HCT116 (cell line): ENCODE measurements at regions not wholly inside any gene's neighbourhood (a gene's known extent, or its start where the extent isn't known, plus 50 kb on each side); places are given as distances from the start of the nearest gene placed in this dataset.

Experiments
- ATAC-seq: fragments of 200-7000 bp; cut with Tn5 transposase; 2 replicates; pipeline ENCODE4 v1.9.1; 2020; ENCODE audit warnings: mild to moderate bottlenecking, moderate library complexity
- BruUV-seq: library from RNA; stranded (reverse); fragments of 400-500 nt; replicated peaks from 2 replicates; lab custom pipeline; 2021; lab: Mats Ljungman, UMichigan
- CTCF ChIA-PET: fragments of 300-600 bp; sonication (Branson Sonifier 250); formaldehyde crosslinking; loops from one replicate; lab custom pipeline; 2021; ENCODE audit warnings: antibody characterized with exemption; lab: Charles Lee
- POLR2A ChIA-PET: fragments of 300-600, 350-600 bp; sonication (Branson Sonifier 250); formaldehyde crosslinking; loops from one replicate; lab custom pipeline; 2021; ENCODE audit warnings: antibody characterized with exemption; lab: Charles Lee
- RAD21 ChIA-PET, 2 experiments: fragments of 300-600 bp; sonication (Branson Sonifier 250); formaldehyde crosslinking; loops; one replicate each; lab custom pipeline; 2023; ENCODE audit warnings: low total read pairs in 2 of 2; ENCODE audit not compliant: uncharacterized antibody in 2 of 2, unreplicated experiment in 2 of 2, low non-redundant PET in 1 of 2; lab: Charles Lee
- DNase-seq: peaks from one replicate; pipeline ENCODE4 v3.0.0-alpha.2; 2010; ENCODE audit warnings: low read depth, low spot score
- H2AFZ ChIP-seq: fragments of 200-600 bp; shearing (Covaris generic), sonication (generic); 2 replicates; pipeline ENCODE4 v1.6.1; 2017; ENCODE audit warnings: low read depth, mixed run types, mixed read lengths, antibody characterized with exemption, low read length; ENCODE audit not compliant: poor library complexity, severe bottlenecking
- H3K27ac ChIP-seq: 2 replicates; pipeline ENCODE4 v1.5.1; 2012; ENCODE audit warnings: low read depth, low read length
- H3K27me3 ChIP-seq: fragments of 200-600 bp; sonication (generic); 2 replicates; pipeline ENCODE4 v1.6.1; 2016; ENCODE audit warnings: mixed run types, low read length, mixed read lengths; ENCODE audit not compliant: insufficient read depth
- H3K36me3 ChIP-seq, 2 experiments: fragments of 200-500 bp in 1 of 2; fragments of 200-600 bp in 1 of 2; sonication (Bioruptor generic) in 1 of 2; sonication (generic) in 1 of 2; 2 replicates each; pipeline versions ENCODE4 v1.5.1 to v1.6.1; 2014 to 2016; ENCODE audit warnings: low read length in 2 of 2, inconsistent platforms in 1 of 2, mixed read lengths in 1 of 2, mixed run types in 1 of 2; ENCODE audit not compliant: insufficient read depth in 2 of 2, control insufficient read depth in 1 of 2
- H3K4me1 ChIP-seq, 2 experiments: fragments of 200-600 bp in 1 of 2; sonication (generic) in 1 of 2; 2 replicates each; pipeline versions ENCODE4 v1.5.1 to v1.6.1; 2012 to 2017; ENCODE audit warnings: low read length in 2 of 2, inconsistent platforms in 1 of 2, mild to moderate bottlenecking in 1 of 2, mixed read lengths in 1 of 2, mixed run types in 1 of 2, moderate library complexity in 1 of 2; ENCODE audit not compliant: insufficient read depth in 2 of 2, control insufficient read depth in 1 of 2
- H3K4me2 ChIP-seq: fragments of 200-600 bp; sonication (generic); 2 replicates; pipeline ENCODE4 v1.6.1; 2017; ENCODE audit warnings: mixed run types, low read length, mixed read lengths
- H3K4me3 ChIP-seq, 2 experiments: fragments of 200-600 bp in 1 of 2; sonication (generic) in 1 of 2; replicated peaks in 1 of 2; 2 replicates each; pipeline ENCODE4 v1.5.1; 2011 to 2016; ENCODE audit warnings: low read length in 2 of 2, control low read depth in 1 of 2, low read depth in 1 of 2, mild to moderate bottlenecking in 1 of 2, mixed read lengths in 1 of 2, mixed run types in 1 of 2
- H3K79me2 ChIP-seq: fragments of 200-600 bp; sonication (generic); 2 replicates; pipeline ENCODE4 v1.6.1; 2017; ENCODE audit warnings: mild to moderate bottlenecking, mixed run types, low read length, moderate library complexity, mixed read lengths; ENCODE audit not compliant: insufficient read depth
- H3K9ac ChIP-seq: fragments of 200-600 bp; sonication (generic); 2 replicates; pipeline ENCODE4 v1.6.1; 2016; ENCODE audit warnings: low read length, mixed read lengths
- H3K9me2 ChIP-seq: fragments of 200-600 bp; sonication (generic), shearing (Covaris generic); 2 replicates; pipeline ENCODE4 v1.6.1; 2017; ENCODE audit warnings: mixed run types, mild to moderate bottlenecking, moderate library complexity; ENCODE audit not compliant: insufficient read depth
- H3K9me3 ChIP-seq, 2 experiments: fragments of 200-500 bp in 1 of 2; fragments of 200-600 bp in 1 of 2; sonication (Bioruptor generic) in 1 of 2; sonication (generic) in 1 of 2; 2 replicates each; pipeline ENCODE4 v1.6.1; 2014 to 2017; ENCODE audit warnings: low read length in 2 of 2, mixed read lengths in 2 of 2, inconsistent platforms in 1 of 2, low read depth in 1 of 2, mild to moderate bottlenecking in 1 of 2, mixed run types in 1 of 2, moderate library complexity in 1 of 2; ENCODE audit not compliant: control insufficient read depth in 1 of 2, insufficient read depth in 1 of 2
- H4K20me1 ChIP-seq: fragments of 200-600 bp; sonication (generic), shearing (Covaris generic); 2 replicates; pipeline ENCODE4 v1.6.1; 2017; ENCODE audit warnings: mixed run types, mild to moderate bottlenecking, moderate library complexity; ENCODE audit not compliant: insufficient read depth
- ATF3 ChIP-seq: IDR thresholded peaks from 2 replicates; pipeline ENCODE4 v1.6.1; 2012
- CTCF ChIP-seq, 3 experiments: fragments of 200-600 bp in 1 of 3; sonication (generic) in 1 of 3; IDR thresholded peaks in 2 of 3; conservative IDR thresholded peaks in 1 of 3; 2 replicates each; pipeline ENCODE4 v1.5.1; 2012 to 2017; ENCODE audit warnings: low read depth in 2 of 3, low read length in 2 of 3, antibody characterized with exemption in 1 of 3, borderline replicate concordance in 1 of 3, control low read depth in 1 of 3, mild to moderate bottlenecking in 1 of 3, mixed read lengths in 1 of 3, mixed run types in 1 of 3, moderate library complexity in 1 of 3; ENCODE audit not compliant: insufficient read depth in 1 of 3
- EGR1 ChIP-seq: IDR thresholded peaks from 2 replicates; pipeline ENCODE4 v1.6.1; 2012; ENCODE audit warnings: low read depth
- EZH2 ChIP-seq: fragments of 200-600 bp; sonication (generic); IDR thresholded peaks from 2 replicates; pipeline ENCODE4 v1.6.1; 2017; ENCODE audit warnings: antibody characterized with exemption, mixed run types
- EZH2phosphoT487 ChIP-seq: fragments of 200-600 bp; IDR thresholded peaks from 2 replicates; pipeline ENCODE4 v1.6.1; 2018; ENCODE audit warnings: antibody characterized with exemption, borderline replicate concordance
- FOSL1 ChIP-seq: IDR thresholded peaks from 2 replicates; pipeline ENCODE4 v1.6.1; 2012; ENCODE audit warnings: low read depth
- MAX ChIP-seq: IDR thresholded peaks from 2 replicates; pipeline ENCODE4 v1.6.1; 2012
- POLR2A ChIP-seq: IDR thresholded peaks from 2 replicates; pipeline ENCODE4 v1.7.0; 2011; ENCODE audit warnings: borderline replicate concordance; ENCODE audit not compliant: insufficient read depth, insufficient read length; ENCODE audit errors: extremely low read depth
- RAD21 ChIP-seq: IDR thresholded peaks from 2 replicates; pipeline ENCODE4 v1.6.1; 2012; ENCODE audit warnings: low read depth, mild to moderate bottlenecking
- REST ChIP-seq: IDR thresholded peaks from 2 replicates; pipeline ENCODE4 v1.6.1; 2012; ENCODE audit warnings: low read depth
- SIN3A ChIP-seq: IDR thresholded peaks from 2 replicates; pipeline ENCODE4 v1.6.1; 2012; ENCODE audit warnings: low read depth
- SP1 ChIP-seq: IDR thresholded peaks from 2 replicates; pipeline ENCODE4 v1.6.1; 2012; ENCODE audit warnings: low read depth
- SRF ChIP-seq: IDR thresholded peaks from 2 replicates; pipeline ENCODE4 v1.6.1; 2012; ENCODE audit warnings: low read depth
- TCF7L2 ChIP-seq: IDR thresholded peaks from 2 replicates; pipeline ENCODE4 v1.7.0; 2011; ENCODE audit warnings: borderline replicate concordance, inconsistent platforms; ENCODE audit not compliant: insufficient read depth, insufficient read length; ENCODE audit errors: extremely low read depth
- YY1 ChIP-seq: IDR thresholded peaks from 2 replicates; pipeline ENCODE4 v1.6.1; 2011; ENCODE audit warnings: low read length, low read depth, moderate library complexity, mild to moderate bottlenecking; ENCODE audit not compliant: insufficient replicate concordance; ENCODE audit errors: extremely low read depth
- ZFX ChIP-seq: fragments of 450-650 bp; IDR thresholded peaks from 2 replicates; pipeline ENCODE4 v1.6.1; 2017
- ZNF274 ChIP-seq: fragments of 200-500 bp; sonication (Bioruptor generic); IDR thresholded peaks from 2 replicates; pipeline ENCODE4 v1.6.1; 2014; ENCODE audit warnings: mild to moderate bottlenecking, low read depth, low read length, inconsistent platforms
- intact Hi-C: fragments of 100-400 bp; cut with micrococcal nuclease; formaldehyde crosslinking; loops from 2 replicates; pipeline ENCODE4 v1.10.0; 2022

- Histone ChIP-seq H2AFZ (no peak overlapping the region), H3K4me3 (no peak overlapping the region), H3K9me2 (no peaks in the 10 kb centered on the region), H3K9ac (no peak overlapping the region), H3K36me3 (no peaks in the 10 kb centered on the region), H3K27me3 (no peaks in the 10 kb centered on the region), H3K4me2 (no peak overlapping the region), H4K20me1 (no peaks in the 10 kb centered on the region), H3K4me1 (no peaks in the 10 kb centered on the region), H3K79me2 (no peaks in the 10 kb centered on the region), H3K27ac (no peak overlapping the region), H3K9me3 (peaks cover 5 to 9% of the 10 kb centered on the region in 2 experiments; a peak in 2 of 4 replicates)
- TF ChIP-seq SP1 = no peak
- TF ChIP-seq ZFX = no peak
- no peak for TF ChIP-seq TCF7L2
- TF ChIP-seq EGR1 = no peak
- TF ChIP-seq REST = no peak
- TF ChIP-seq YY1 = no peak
- no peak for TF ChIP-seq EZH2phosphoT487
- no peak for TF ChIP-seq EZH2
- no peak for TF ChIP-seq SIN3A
- no peak for TF ChIP-seq POLR2A
- TF ChIP-seq FOSL1 = no peak
- no peak for TF ChIP-seq MAX
- no peak for TF ChIP-seq RAD21
- TF ChIP-seq CTCF (IDR thresholded peaks at IDR 0.05 in 2 of 3, conservative IDR thresholded peaks at IDR 0.05 in 1 of 3; ENCODE audit: borderline replicate concordance in 1 of 3, insufficient read depth in 1 of 3, low read depth in 2 of 3, low read length in 2 of 3) = no peak
- no peak for TF ChIP-seq ZNF274
- no peak for TF ChIP-seq SRF
- TF ChIP-seq ATF3 = no peak
- no peak for DNase-seq
- RAD21 ChIA-PET = no interaction called here
- CTCF ChIA-PET = no interaction called here
- POLR2A ChIA-PET = no interaction called here
- BruUV-seq = no TSS peak
- no peak for ATAC-seq
- intact Hi-C loops = no loop called here
Measured at GRCh38 chr10:1807196-1807595, 69.9 kb upstream of the ADARB2 start.
